SH-SY5Y (cell line): ENCODE measurements at regions not wholly inside any gene's neighbourhood (a gene's known extent, or its start where the extent isn't known, plus 50 kb on each side); places are given as distances from the start of the nearest gene placed in this dataset.

ENCODE experiments used
- GATA2 ChIP-seq: IDR thresholded peaks from 2 replicates; pipeline ENCODE4 v1.6.1; 2011; ENCODE audit warnings: mild to moderate bottlenecking, low read depth, low read length
- GATA3 ChIP-seq: IDR thresholded peaks from 2 replicates; pipeline ENCODE4 v1.6.1; 2011; ENCODE audit warnings: low read depth, mild to moderate bottlenecking, low read length, moderate library complexity

DNA sequence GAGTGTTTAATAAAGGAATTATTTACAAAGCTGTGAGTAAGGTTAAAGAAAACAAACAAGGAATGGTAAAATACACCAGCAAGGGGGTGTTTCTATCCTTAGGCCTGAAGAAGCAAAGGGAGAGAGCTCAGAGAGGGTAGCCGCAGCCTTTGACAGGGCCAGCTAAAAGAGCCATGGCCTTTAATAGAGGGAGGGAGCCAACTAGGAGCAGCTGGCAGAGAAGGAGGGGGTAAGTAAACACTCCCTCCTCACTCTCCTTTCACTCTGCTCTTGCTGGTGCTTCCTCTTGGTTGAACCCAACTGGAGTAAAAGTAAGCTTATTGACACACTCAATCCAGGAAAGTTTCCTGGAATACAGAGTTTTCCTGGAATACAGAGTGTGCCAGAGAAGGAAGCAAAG is 87.5 kb downstream of the CH25H start:
- TF ChIP-seq GATA2 (no peak), GATA3 (no peak)
